DOHH2 (cell line): ENCODE measurements at regions not wholly inside any gene's neighbourhood (a gene's known extent, or its start where the extent isn't known, plus 50 kb on each side); places are given as distances from the start of the nearest gene placed in this dataset.

Experiments used
- H3F3A ChIP-seq: fragments of 200-600 bp; sonication (generic), shearing (Covaris generic); 2 replicates; pipeline ENCODE4 v1.6.0; 2016; ENCODE audit warnings: antibody characterized with exemption, mild to moderate bottlenecking; ENCODE audit not compliant: control insufficient read depth, insufficient read depth
- H3K27ac ChIP-seq: fragments of 200-600 bp; sonication (generic); 2 replicates; pipeline ENCODE4 v1.5.1; 2014; ENCODE audit warnings: low read depth, mild to moderate bottlenecking, low read length, moderate library complexity
- H3K27me3 ChIP-seq: fragments of 200-600 bp; sonication (generic); 2 replicates; pipeline ENCODE4 v1.6.1; 2014; ENCODE audit warnings: mild to moderate bottlenecking, low read length, mixed read lengths; ENCODE audit not compliant: control insufficient read depth
- H3K36me3 ChIP-seq: fragments of 200-600 bp; sonication (generic); 2 replicates; pipeline ENCODE4 v1.6.1; 2014; ENCODE audit warnings: mild to moderate bottlenecking, low read length, moderate library complexity, mixed read lengths; ENCODE audit not compliant: control insufficient read depth
- H3K4me1 ChIP-seq: fragments of 200-600 bp; sonication (generic); 2 replicates; pipeline ENCODE4 v1.6.1; 2014; ENCODE audit warnings: mild to moderate bottlenecking, low read length, mixed read lengths; ENCODE audit not compliant: control insufficient read depth
- H3K4me2 ChIP-seq: fragments of 200-600 bp; sonication (generic); 2 replicates; pipeline ENCODE4 v1.6.0; 2014; ENCODE audit warnings: mild to moderate bottlenecking, low read length, moderate library complexity
- H3K4me3 ChIP-seq: fragments of 200-600 bp; sonication (generic); 2 replicates; pipeline ENCODE4 v1.5.1; 2014; ENCODE audit warnings: mild to moderate bottlenecking, low read length, mixed read lengths
- H3K79me2 ChIP-seq: fragments of 200-600 bp; sonication (generic); 2 replicates; pipeline ENCODE4 v1.6.1; 2014; ENCODE audit warnings: mild to moderate bottlenecking, low read length, mixed read lengths; ENCODE audit not compliant: control insufficient read depth
- H3K9me2 ChIP-seq: fragments of 200-600 bp; sonication (generic); replicated peaks from 2 replicates; pipeline ENCODE4 v1.6.1; 2014; ENCODE audit warnings: mild to moderate bottlenecking, low read length, mixed read lengths; ENCODE audit not compliant: control insufficient read depth
- H3K9me3 ChIP-seq: fragments of 200-600 bp; sonication (generic); 2 replicates; pipeline ENCODE4 v1.6.1; 2014; ENCODE audit warnings: antibody characterized with exemption, low read length, mixed read lengths; ENCODE audit not compliant: control insufficient read depth, insufficient read depth
- H4K20me1 ChIP-seq: fragments of 200-600 bp; sonication (generic); 2 replicates; pipeline ENCODE4 v1.6.0; 2014; ENCODE audit warnings: low read depth, mild to moderate bottlenecking, antibody characterized with exemption, low read length, moderate library complexity; ENCODE audit not compliant: control insufficient read depth, insufficient read depth
- CTCF ChIP-seq: fragments of 200-600 bp; sonication (generic); IDR thresholded peaks from one replicate; pipeline ENCODE4 v1.5.1; 2014; ENCODE audit warnings: antibody characterized with exemption, mild to moderate bottlenecking, low read depth, low read length; ENCODE audit not compliant: poor library complexity, severe bottlenecking
- EZH2phosphoT487 ChIP-seq: fragments of 200-600 bp; sonication (generic); IDR thresholded peaks from 2 replicates; pipeline ENCODE4 v1.6.1; 2017; ENCODE audit warnings: borderline replicate concordance, mild to moderate bottlenecking, antibody characterized with exemption, low read length, moderate library complexity, mixed read lengths

- no peaks in the 10 kb centered on the region for H3K9me3 ChIP-seq
- 0 out of 2 replicates have a peak, but pooled peaks cover 3% of the 10 kb centered on the region for H3K27me3 ChIP-seq
- no peaks in the 10 kb centered on the region for H4K20me1 ChIP-seq
- peaks cover 8% of the 10 kb centered on the region for H3K4me1 ChIP-seq
- H3K4me3 ChIP-seq: no peak overlapping the region
- no peak overlapping the region for H3K27ac ChIP-seq
- no peaks in the 10 kb centered on the region for H3K9me2 ChIP-seq
- TF ChIP-seq EZH2phosphoT487: no peak
- TF ChIP-seq CTCF: no peak
- H3K36me3 ChIP-seq: no peaks in the 10 kb centered on the region
- H3K79me2 ChIP-seq: no peaks in the 10 kb centered on the region
- 0 out of 2 replicates have a peak overlapping the region, but pooled peaks have one; percentile 3 for H3K4me2 ChIP-seq
- H3F3A ChIP-seq: no peaks in the 10 kb centered on the region
These were observed 77.2 kb upstream of the NPTX2 start for GRCh38 chr7:98539865-98540264.

GRCh38 chr7:98536803-98537202, 80.3 kb upstream of the NPTX2 start:
- Histone ChIP-seq H3K9me2 (no peaks in the 10 kb centered on the region), H3K27me3 (0 out of 2 replicates have a peak, but pooled peaks cover 3% of the 10 kb centered on the region)
- no peak for TF ChIP-seq EZH2phosphoT487
- TF ChIP-seq CTCF: no peak

GRCh38 chr7:98534493-98534892, 82.6 kb upstream of the NPTX2 start:
- no peak overlapping the region for H3K27ac ChIP-seq
- no peaks in the 10 kb centered on the region for H3K27me3 ChIP-seq
- no peak for TF ChIP-seq EZH2phosphoT487
- TF ChIP-seq CTCF: no peak
- no peaks in the 10 kb centered on the region for H3K36me3 ChIP-seq
- H3K4me1 ChIP-seq: no peaks in the 10 kb centered on the region
- H3K4me3 ChIP-seq: no peak overlapping the region
- no peaks in the 10 kb centered on the region for H3K79me2 ChIP-seq
- no peaks in the 10 kb centered on the region for H3K9me3 ChIP-seq
- H4K20me1 ChIP-seq: no peaks in the 10 kb centered on the region
- no peaks in the 10 kb centered on the region for H3F3A ChIP-seq
- H3K9me2 ChIP-seq: no peaks in the 10 kb centered on the region
- H3K4me2 ChIP-seq: no peak overlapping the region

More at GRCh38 chr7:98536803-98537202, 80.3 kb upstream of the NPTX2 start:
- Histone ChIP-seq H3K79me2 (no peaks in the 10 kb centered on the region), H4K20me1 (no peaks in the 10 kb centered on the region), H3K36me3 (no peaks in the 10 kb centered on the region), H3K27ac (no peak overlapping the region), H3K9me3 (no peaks in the 10 kb centered on the region), H3K4me1 (peaks cover 8% of the 10 kb centered on the region), H3K4me2 (no peak overlapping the region), H3F3A (no peaks in the 10 kb centered on the region), H3K4me3 (no peak overlapping the region)
